ENCODE measurements at regions not wholly inside any gene's neighbourhood (a gene's known extent, or its start where the extent isn't known, plus 50 kb on each side); places are given as distances from the start of the nearest gene placed in this dataset.

GRCh38 chr3:71961891-71962290 is 176.9 kb upstream of the PROK2 start:
- no peak overlapping the region for H3K27ac ChIP-seq (ENCODE audit: low read length)
- H3K27me3 ChIP-seq (ENCODE audit: insufficient read depth, low read length) = no peaks in the 10 kb centered on the region
- no peaks in the 10 kb centered on the region for H3K36me3 ChIP-seq (ENCODE audit: insufficient read depth, low read depth, low read length)
- peaks cover 17% of the 10 kb centered on the region for H3K4me1 ChIP-seq (ENCODE audit: insufficient read depth, low read length)
- no peaks in the 10 kb centered on the region for H3K9me3 ChIP-seq (ENCODE audit: insufficient read depth, low read depth, low read length)
- H3K9ac ChIP-seq (ENCODE audit: low read depth, low read length) = no peak overlapping the region
- H3K4me3 ChIP-seq (ENCODE audit: low read length) = no peak overlapping the region

GRCh38 chr3:71961378-71961777 is 176.4 kb upstream of the PROK2 start:
- no peak overlapping the region for H3K9ac ChIP-seq (ENCODE audit: low read depth, low read length)
- H3K4me1 ChIP-seq (ENCODE audit: insufficient read depth, low read length) = peaks cover 17% of the 10 kb centered on the region
- no peaks in the 10 kb centered on the region for H3K36me3 ChIP-seq (ENCODE audit: insufficient read depth, low read depth, low read length)
- H3K27ac ChIP-seq (ENCODE audit: low read length) = no peak overlapping the region
- H3K27me3 ChIP-seq (ENCODE audit: insufficient read depth, low read length) = no peaks in the 10 kb centered on the region
- H3K9me3 ChIP-seq (ENCODE audit: insufficient read depth, low read depth, low read length) = no peaks in the 10 kb centered on the region
- no peak overlapping the region for H3K4me3 ChIP-seq (ENCODE audit: low read length)

- Histone ChIP-seq H3K4me3 (ENCODE audit: low read length) (no peak overlapping the region), H3K4me1 (ENCODE audit: insufficient read depth, low read length) (peaks cover 26% of the 10 kb centered on the region), H3K9me3 (ENCODE audit: insufficient read depth, low read depth, low read length) (no peaks in the 10 kb centered on the region), H3K36me3 (ENCODE audit: insufficient read depth, low read depth, low read length) (no peaks in the 10 kb centered on the region), H3K27ac (ENCODE audit: low read length) (no peak overlapping the region), H3K27me3 (ENCODE audit: insufficient read depth, low read length) (no peaks in the 10 kb centered on the region), H3K9ac (ENCODE audit: low read depth, low read length) (no peak overlapping the region)
Measured at GRCh38 chr3:71958533-71958932, 173.6 kb upstream of the PROK2 start.

- Histone ChIP-seq H3K27me3 (ENCODE audit: insufficient read depth, low read length) (no peaks in the 10 kb centered on the region), H3K9ac (ENCODE audit: low read depth, low read length) (no peak overlapping the region), H3K36me3 (ENCODE audit: insufficient read depth, low read depth, low read length) (no peaks in the 10 kb centered on the region), H3K9me3 (ENCODE audit: insufficient read depth, low read depth, low read length) (no peaks in the 10 kb centered on the region), H3K4me1 (ENCODE audit: insufficient read depth, low read length) (peaks cover 26% of the 10 kb centered on the region), H3K27ac (ENCODE audit: low read length) (no peak overlapping the region), H3K4me3 (ENCODE audit: low read length) (no peak overlapping the region)
Measured at GRCh38 chr3:71956716-71957115, 171.8 kb upstream of the PROK2 start.

- Histone ChIP-seq H3K4me1 (ENCODE audit: insufficient read depth, low read length) (peaks cover 25% of the 10 kb centered on the region), H3K4me3 (ENCODE audit: low read length) (no peak overlapping the region), H3K27ac (ENCODE audit: low read length) (no peak overlapping the region), H3K27me3 (ENCODE audit: insufficient read depth, low read length) (no peaks in the 10 kb centered on the region), H3K36me3 (ENCODE audit: insufficient read depth, low read depth, low read length) (no peaks in the 10 kb centered on the region), H3K9me3 (ENCODE audit: insufficient read depth, low read depth, low read length) (no peaks in the 10 kb centered on the region), H3K9ac (ENCODE audit: low read depth, low read length) (no peak overlapping the region)
Measured at GRCh38 chr3:71956069-71956340, 171.1 kb upstream of the PROK2 start.

- Histone ChIP-seq H3K27ac (ENCODE audit: low read length) (no peak overlapping the region), H3K9ac (ENCODE audit: low read depth, low read length) (no peak overlapping the region), H3K36me3 (ENCODE audit: insufficient read depth, low read depth, low read length) (no peaks in the 10 kb centered on the region), H3K4me3 (ENCODE audit: low read length) (no peak overlapping the region), H3K4me1 (ENCODE audit: insufficient read depth, low read length) (peaks cover 19% of the 10 kb centered on the region), H3K9me3 (ENCODE audit: insufficient read depth, low read depth, low read length) (no peaks in the 10 kb centered on the region), H3K27me3 (ENCODE audit: insufficient read depth, low read length) (no peaks in the 10 kb centered on the region)
Measured at GRCh38 chr3:71955240-71956068, 170.5 kb upstream of the PROK2 start.

- no peak overlapping the region for H3K9ac ChIP-seq (ENCODE audit: low read depth, low read length)
- H3K27ac ChIP-seq (ENCODE audit: low read length) = no peak overlapping the region
- no peak overlapping the region for H3K4me3 ChIP-seq (ENCODE audit: low read length)
- no peaks in the 10 kb centered on the region for H3K9me3 ChIP-seq (ENCODE audit: insufficient read depth, low read depth, low read length)
- H3K27me3 ChIP-seq (ENCODE audit: insufficient read depth, low read length) = no peaks in the 10 kb centered on the region; the same call in 1 of the 2 replicates
- H3K4me1 ChIP-seq (ENCODE audit: insufficient read depth, low read length) = peaks cover 9% of the 10 kb centered on the region; the same call in 1 of the 2 replicates
- no peaks in the 10 kb centered on the region for H3K36me3 ChIP-seq (ENCODE audit: insufficient read depth, low read depth, low read length)
Measured at GRCh38 chr3:71951842-71952241, 166.9 kb upstream of the PROK2 start.

GRCh38 chr3:71951361-71951760 is 166.4 kb upstream of the PROK2 start:
- Histone ChIP-seq H3K27me3 (ENCODE audit: insufficient read depth, low read length) (no peaks in the 10 kb centered on the region; the same call in 1 of the 2 replicates), H3K27ac (ENCODE audit: low read length) (no peak overlapping the region), H3K4me1 (ENCODE audit: insufficient read depth, low read length) (peaks cover 9% of the 10 kb centered on the region; the same call in 1 of the 2 replicates), H3K9ac (ENCODE audit: low read depth, low read length) (no peak overlapping the region), H3K36me3 (ENCODE audit: insufficient read depth, low read depth, low read length) (no peaks in the 10 kb centered on the region), H3K4me3 (ENCODE audit: low read length) (no peak overlapping the region), H3K9me3 (ENCODE audit: insufficient read depth, low read depth, low read length) (no peaks in the 10 kb centered on the region)

- Histone ChIP-seq H3K4me3 (ENCODE audit: low read length) (no peak overlapping the region), H3K9ac (ENCODE audit: low read depth, low read length) (no peak overlapping the region), H3K27me3 (ENCODE audit: insufficient read depth, low read length) (peaks cover 12% of the 10 kb centered on the region; the same call in 1 of the 2 replicates), H3K27ac (ENCODE audit: low read length) (no peak overlapping the region), H3K36me3 (ENCODE audit: insufficient read depth, low read depth, low read length) (no peaks in the 10 kb centered on the region), H3K9me3 (ENCODE audit: insufficient read depth, low read depth, low read length) (no peaks in the 10 kb centered on the region), H3K4me1 (ENCODE audit: insufficient read depth, low read length) (no peaks in the 10 kb centered on the region)
Measured at GRCh38 chr3:71949442-71949841, 164.5 kb upstream of the PROK2 start.

GRCh38 chr3:71944482-71945065 is 159.6 kb upstream of the PROK2 start:
- Histone ChIP-seq H3K4me1 (ENCODE audit: insufficient read depth, low read length) (0 out of 2 replicates have a peak, but pooled peaks cover 3% of the 10 kb centered on the region), H3K9me3 (ENCODE audit: insufficient read depth, low read depth, low read length) (no peaks in the 10 kb centered on the region), H3K36me3 (ENCODE audit: insufficient read depth, low read depth, low read length) (no peaks in the 10 kb centered on the region), H3K27me3 (ENCODE audit: insufficient read depth, low read length) (peaks cover 12% of the 10 kb centered on the region; the same call in 1 of the 2 replicates), H3K9ac (ENCODE audit: low read depth, low read length) (no peak overlapping the region), H3K4me3 (ENCODE audit: low read length) (no peak overlapping the region), H3K27ac (ENCODE audit: low read length) (no peak overlapping the region)

- Histone ChIP-seq H3K27ac (ENCODE audit: low read length) (no peak overlapping the region), H3K4me3 (ENCODE audit: low read length) (no peak overlapping the region), H3K9ac (ENCODE audit: low read depth, low read length) (no peak overlapping the region), H3K36me3 (ENCODE audit: insufficient read depth, low read depth, low read length) (no peaks in the 10 kb centered on the region), H3K4me1 (ENCODE audit: insufficient read depth, low read length) (0 out of 2 replicates have a peak, but pooled peaks cover 3% of the 10 kb centered on the region), H3K9me3 (ENCODE audit: insufficient read depth, low read depth, low read length) (no peaks in the 10 kb centered on the region), H3K27me3 (ENCODE audit: insufficient read depth, low read length) (peaks cover 12% of the 10 kb centered on the region; the same call in 1 of the 2 replicates)
Measured at GRCh38 chr3:71942432-71943187, 157.7 kb upstream of the PROK2 start.
